ENCODE measurements at regions not wholly inside any gene's neighbourhood (a gene's known extent, or its start where the extent isn't known, plus 50 kb on each side); places are given as distances from the start of the nearest gene placed in this dataset.

DNA sequence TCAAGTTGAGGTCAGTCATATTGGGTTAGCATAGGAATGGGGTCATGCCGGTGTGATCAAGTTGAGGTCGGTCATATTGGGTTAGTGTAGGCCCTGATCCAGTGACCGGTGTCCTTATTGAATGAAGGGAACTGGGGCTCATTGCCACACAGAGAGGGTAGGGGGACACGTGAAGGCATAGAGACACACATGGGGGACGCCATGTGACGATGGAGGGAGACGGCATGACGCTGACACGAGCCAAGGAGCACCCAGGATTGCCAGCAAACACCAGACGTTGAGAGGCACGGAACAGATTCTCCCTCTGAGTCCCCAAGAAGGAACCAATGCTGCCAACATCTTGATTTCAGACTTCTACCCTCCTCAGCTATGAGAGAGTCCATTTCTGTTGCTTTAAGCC is 136.9 kb upstream of the ZBTB40 start:
- Histone ChIP-seq H3K27me3 (replicated peaks; ENCODE audit: control insufficient read depth, insufficient read depth, low read length) (peaks cover 63% of the 10 kb centered on the region), H3K4me3 (ENCODE audit: low read length) (no peak overlapping the region), H3K36me3 (ENCODE audit: control insufficient read depth, insufficient read depth, low read length, severe bottlenecking) (no peaks in the 10 kb centered on the region), H3K9ac (ENCODE audit: low read length) (no peak overlapping the region), H3K4me1 (ENCODE audit: control insufficient read depth, insufficient read depth, low read length) (no peaks in the 10 kb centered on the region), H3K9me3 (ENCODE audit: control insufficient read depth, low read length) (peaks cover 1% of the 10 kb centered on the region)
- DNase-seq (ENCODE audit: low read depth): no peak

DNA sequence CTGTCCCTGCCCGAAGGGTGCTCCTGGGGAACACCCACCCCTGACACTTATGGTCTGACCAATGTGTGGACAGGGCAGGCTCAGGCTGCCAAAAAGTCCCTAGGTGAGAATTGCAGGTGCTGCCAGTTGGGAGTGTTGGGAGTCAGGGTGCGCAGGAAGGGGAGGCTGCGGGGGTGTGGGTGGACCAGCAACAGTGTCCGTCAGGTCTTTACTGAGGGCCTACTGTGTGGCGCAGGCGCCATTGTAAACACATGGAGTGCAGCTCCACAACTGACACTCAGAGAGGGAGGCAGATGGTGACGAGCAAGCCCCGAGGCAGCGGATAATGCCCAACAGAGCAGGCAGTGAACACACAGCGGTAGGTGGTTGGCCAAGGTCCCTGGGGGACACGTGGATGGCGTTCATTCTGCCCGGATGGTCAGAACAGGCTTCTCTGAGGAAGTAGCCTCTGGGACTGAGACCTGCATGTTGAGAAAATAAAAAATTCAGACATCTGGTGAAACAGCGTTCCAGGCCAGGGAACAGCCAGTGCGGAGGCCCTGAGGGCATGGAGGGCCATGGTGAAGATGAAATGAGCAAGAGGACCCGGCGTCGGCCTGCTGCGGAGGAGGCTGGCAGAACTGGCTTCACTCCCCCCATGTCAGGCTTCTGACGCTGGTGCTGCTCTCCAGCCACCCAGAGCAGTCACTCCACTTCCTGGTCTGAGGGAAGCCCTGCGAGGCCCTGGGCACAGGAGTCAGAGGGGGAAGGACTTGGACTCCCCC is 136.2 kb upstream of the ZBTB40 start:
- Histone ChIP-seq H3K4me3 (ENCODE audit: low read length) (no peak overlapping the region), H3K9ac (ENCODE audit: low read length) (no peak overlapping the region), H3K4me1 (ENCODE audit: control insufficient read depth, insufficient read depth, low read length) (no peaks in the 10 kb centered on the region), H3K27me3 (replicated peaks; ENCODE audit: control insufficient read depth, insufficient read depth, low read length) (peaks cover 63% of the 10 kb centered on the region), H3K36me3 (ENCODE audit: control insufficient read depth, insufficient read depth, low read length, severe bottlenecking) (no peaks in the 10 kb centered on the region), H3K9me3 (ENCODE audit: control insufficient read depth, low read length) (no peaks in the 10 kb centered on the region)
- DNase-seq (ENCODE audit: low read depth): no peak

DNA sequence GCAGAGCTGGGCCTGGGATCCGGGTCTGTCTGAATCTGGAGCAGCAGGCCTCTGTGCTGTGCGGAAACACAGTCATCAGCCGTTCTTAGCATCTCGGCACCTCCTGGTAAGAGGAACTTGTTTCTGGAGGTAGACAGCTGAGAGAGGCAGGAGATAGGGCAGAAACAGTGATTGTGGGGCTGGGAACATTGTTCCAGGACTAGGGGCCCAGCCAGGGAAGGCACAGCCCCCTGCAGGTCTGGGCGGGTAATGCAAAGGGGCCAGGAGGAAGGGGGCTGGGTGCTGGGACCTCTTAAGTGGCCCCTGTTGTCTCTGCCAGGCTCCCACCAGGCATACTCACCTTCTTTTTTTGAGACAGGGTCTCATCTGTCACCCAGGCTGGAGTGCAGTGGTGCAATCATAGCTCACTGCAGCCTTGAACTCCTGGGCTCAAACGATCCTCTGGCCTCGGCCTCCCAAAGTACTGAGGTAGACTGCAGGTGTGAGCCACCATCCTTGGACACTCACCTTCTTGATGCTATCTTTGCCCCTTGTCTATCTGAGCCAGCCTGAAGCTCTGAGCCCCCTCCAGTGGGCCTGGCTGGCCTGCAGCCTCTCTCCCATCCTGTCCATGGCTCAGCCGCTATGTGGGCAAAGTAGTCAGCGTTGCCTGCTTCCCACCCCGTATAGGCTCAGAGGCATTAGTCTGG is 134.3 kb upstream of the ZBTB40 start:
- Histone ChIP-seq H3K4me1 (ENCODE audit: control insufficient read depth, insufficient read depth, low read length) (no peaks in the 10 kb centered on the region), H3K9me3 (ENCODE audit: control insufficient read depth, low read length) (peaks cover 9% of the 10 kb centered on the region), H3K9ac (ENCODE audit: low read length) (no peak overlapping the region), H3K4me3 (ENCODE audit: low read length) (no peak overlapping the region), H3K27me3 (replicated peaks; ENCODE audit: control insufficient read depth, insufficient read depth, low read length) (peaks cover 64% of the 10 kb centered on the region), H3K36me3 (ENCODE audit: control insufficient read depth, insufficient read depth, low read length, severe bottlenecking) (no peaks in the 10 kb centered on the region)
- DNase-seq (ENCODE audit: low read depth): no peak

DNA sequence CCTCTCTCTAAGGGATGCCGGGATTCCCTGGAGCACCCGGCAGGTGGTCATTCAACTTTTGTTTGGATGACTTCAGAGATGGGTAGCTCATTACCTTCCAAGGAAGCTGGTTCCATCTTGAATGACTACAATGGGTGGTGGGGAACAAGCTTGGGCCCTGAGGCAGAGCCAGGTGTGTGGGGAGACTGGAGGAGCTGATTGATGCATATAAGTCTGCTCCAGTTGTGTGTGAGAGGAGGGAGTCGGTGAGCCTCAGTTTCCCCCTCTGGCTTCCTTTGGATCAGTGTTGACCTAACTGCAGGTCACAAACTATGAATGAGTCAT is 133.8 kb upstream of the ZBTB40 start:
- H3K36me3 ChIP-seq (ENCODE audit: control insufficient read depth, insufficient read depth, low read length, severe bottlenecking): no peaks in the 10 kb centered on the region
- no peak for DNase-seq (ENCODE audit: low read depth)
- H3K4me1 ChIP-seq (ENCODE audit: control insufficient read depth, insufficient read depth, low read length): no peaks in the 10 kb centered on the region
- no peak overlapping the region for H3K4me3 ChIP-seq (ENCODE audit: low read length)
- peaks cover 59% of the 10 kb centered on the region for H3K27me3 ChIP-seq (replicated peaks; ENCODE audit: control insufficient read depth, insufficient read depth, low read length)
- no peak overlapping the region for H3K9ac ChIP-seq (ENCODE audit: low read length)
- H3K9me3 ChIP-seq (ENCODE audit: control insufficient read depth, low read length): peaks cover 9% of the 10 kb centered on the region

DNA sequence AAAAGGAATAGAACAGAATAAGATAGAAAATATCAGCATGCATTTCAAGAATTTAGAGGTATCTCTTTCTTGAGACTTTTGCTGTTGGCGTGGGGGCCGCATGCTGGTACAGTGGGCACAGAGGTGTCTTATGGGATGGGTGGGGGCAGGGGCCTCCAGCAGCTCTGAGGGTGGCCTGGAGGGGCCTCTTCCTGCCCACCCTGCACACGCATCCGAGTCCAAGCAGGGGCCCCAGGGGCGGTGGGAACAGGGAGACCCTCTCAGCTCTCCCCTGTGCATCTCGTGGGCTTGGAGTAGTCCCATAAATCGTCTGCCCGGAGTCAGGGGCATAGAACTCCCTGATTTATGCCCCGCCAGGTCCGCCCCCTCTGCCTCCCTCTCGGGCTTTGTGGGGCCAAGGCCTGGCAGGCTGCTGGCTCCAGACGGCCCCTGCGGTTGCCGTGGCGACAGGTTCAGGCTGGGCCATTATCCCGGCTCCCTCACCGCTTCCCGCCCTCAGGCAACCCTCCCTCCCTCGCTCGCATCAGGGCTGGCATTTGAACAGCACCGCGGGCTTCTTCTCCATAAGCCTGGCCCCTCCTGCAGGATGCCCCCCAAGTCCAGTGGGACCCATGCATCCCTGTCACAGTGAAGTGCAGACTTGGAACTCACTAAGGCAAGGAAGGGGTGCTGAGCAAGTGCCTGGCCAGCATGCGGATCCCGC is 133.2 kb upstream of the ZBTB40 start:
- H3K36me3 ChIP-seq (ENCODE audit: control insufficient read depth, insufficient read depth, low read length, severe bottlenecking): no peaks in the 10 kb centered on the region
- peaks cover 9% of the 10 kb centered on the region for H3K9me3 ChIP-seq (ENCODE audit: control insufficient read depth, low read length)
- no peak overlapping the region for H3K4me3 ChIP-seq (ENCODE audit: low read length)
- peaks cover 59% of the 10 kb centered on the region for H3K27me3 ChIP-seq (replicated peaks; ENCODE audit: control insufficient read depth, insufficient read depth, low read length)
- H3K4me1 ChIP-seq (ENCODE audit: control insufficient read depth, insufficient read depth, low read length): no peaks in the 10 kb centered on the region
- DNase-seq (ENCODE audit: low read depth): no peak
- no peak overlapping the region for H3K9ac ChIP-seq (ENCODE audit: low read length)

DNA sequence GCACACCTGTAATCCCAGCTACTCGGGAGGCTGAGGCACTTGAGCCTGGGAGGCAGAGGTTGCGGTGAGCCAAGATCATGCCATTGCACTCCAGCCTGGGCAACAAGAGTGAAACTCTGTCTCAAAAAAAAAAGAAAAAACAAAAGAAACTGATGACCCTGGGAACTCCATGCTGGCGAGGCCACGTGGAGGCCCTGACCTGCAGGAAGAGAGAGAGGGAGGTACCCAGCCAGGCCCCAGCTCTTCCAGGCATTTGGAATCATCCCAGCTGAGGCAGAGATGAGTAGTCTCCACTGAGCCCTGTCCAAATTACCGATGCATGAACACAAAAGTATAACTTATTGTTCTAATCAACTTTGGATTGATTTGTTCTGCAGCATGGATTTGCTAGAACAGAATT is 132.0 kb upstream of the ZBTB40 start:
- no peaks in the 10 kb centered on the region for H3K36me3 ChIP-seq (ENCODE audit: control insufficient read depth, insufficient read depth, low read length, severe bottlenecking)
- no peak for DNase-seq (ENCODE audit: low read depth)
- H3K4me3 ChIP-seq (ENCODE audit: low read length): no peak overlapping the region
- peaks cover 9% of the 10 kb centered on the region for H3K9me3 ChIP-seq (ENCODE audit: control insufficient read depth, low read length)
- H3K9ac ChIP-seq (ENCODE audit: low read length): no peak overlapping the region
- peaks cover 61% of the 10 kb centered on the region for H3K27me3 ChIP-seq (replicated peaks; ENCODE audit: control insufficient read depth, insufficient read depth, low read length)
- H3K4me1 ChIP-seq (ENCODE audit: control insufficient read depth, insufficient read depth, low read length): no peaks in the 10 kb centered on the region

DNA sequence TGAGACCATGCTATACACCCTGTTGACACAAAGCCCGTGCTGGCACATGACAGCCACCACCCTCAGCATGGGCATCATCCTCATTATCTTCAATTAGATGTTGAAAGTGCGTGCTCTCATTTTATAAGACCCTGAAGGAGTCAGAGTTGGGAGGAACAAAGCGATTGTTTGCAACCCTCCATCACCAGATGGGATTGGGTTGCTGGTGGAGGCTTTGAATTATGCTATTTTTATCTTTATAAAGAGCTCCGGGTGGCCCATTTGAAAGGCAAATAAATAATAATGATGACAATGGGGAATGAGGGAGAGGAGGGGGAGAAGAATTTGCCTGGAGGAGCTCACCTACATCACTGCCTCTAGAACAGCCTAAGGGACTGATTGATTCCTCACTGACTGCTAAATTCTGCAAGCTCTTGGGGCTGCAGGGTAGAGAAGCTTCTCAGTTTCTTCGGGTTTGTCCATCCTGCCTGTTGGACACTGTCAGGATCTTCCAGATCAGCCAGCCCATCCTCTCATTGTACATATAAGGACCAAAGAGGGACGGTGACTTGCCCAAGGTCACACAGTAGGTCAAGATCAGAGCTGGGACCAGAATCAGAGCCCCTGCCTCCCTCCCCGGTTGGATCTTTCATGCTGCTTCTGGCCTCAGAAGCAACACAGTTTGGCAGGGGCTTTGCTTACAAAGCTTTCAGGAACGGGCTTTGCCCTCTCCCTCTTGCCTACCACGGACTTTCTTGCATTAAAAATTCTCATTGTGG is 130.9 kb upstream of the ZBTB40 start:
- peaks cover 49% of the 10 kb centered on the region for H3K27me3 ChIP-seq (replicated peaks; ENCODE audit: control insufficient read depth, insufficient read depth, low read length)
- no peak overlapping the region for H3K9ac ChIP-seq (ENCODE audit: low read length)
- no peaks in the 10 kb centered on the region for H3K4me1 ChIP-seq (ENCODE audit: control insufficient read depth, insufficient read depth, low read length)
- H3K4me3 ChIP-seq (ENCODE audit: low read length): no peak overlapping the region
- DNase-seq (ENCODE audit: low read depth): no peak
- H3K36me3 ChIP-seq (ENCODE audit: control insufficient read depth, insufficient read depth, low read length, severe bottlenecking): no peaks in the 10 kb centered on the region
- H3K9me3 ChIP-seq (ENCODE audit: control insufficient read depth, low read length): peaks cover 9% of the 10 kb centered on the region

DNA sequence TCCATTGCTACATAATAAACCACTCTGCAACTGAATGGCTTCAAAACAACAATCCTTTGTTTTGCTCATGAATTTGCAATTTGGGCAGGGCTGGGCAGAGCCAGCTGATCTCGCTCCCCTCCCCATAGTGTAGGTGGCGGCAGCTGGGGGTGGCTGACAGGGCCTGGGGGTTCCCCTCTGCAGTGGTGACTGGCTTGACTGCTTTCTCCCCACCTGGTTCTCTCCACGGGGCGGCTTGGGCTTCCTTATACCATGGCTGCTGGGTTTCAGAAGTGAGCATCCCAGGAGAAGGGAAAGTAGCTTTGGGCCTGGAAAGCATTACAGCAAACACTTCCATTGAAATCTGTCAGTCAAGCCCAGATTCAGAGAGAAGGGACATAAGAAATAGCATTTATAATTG is 129.7 kb upstream of the ZBTB40 start:
- H3K9ac ChIP-seq (ENCODE audit: low read length): no peak overlapping the region
- H3K4me1 ChIP-seq (ENCODE audit: control insufficient read depth, insufficient read depth, low read length): no peaks in the 10 kb centered on the region
- no peaks in the 10 kb centered on the region for H3K36me3 ChIP-seq (ENCODE audit: control insufficient read depth, insufficient read depth, low read length, severe bottlenecking)
- DNase-seq (ENCODE audit: low read depth): no peak
- H3K9me3 ChIP-seq (ENCODE audit: control insufficient read depth, low read length): peaks cover 9% of the 10 kb centered on the region
- H3K27me3 ChIP-seq (replicated peaks; ENCODE audit: control insufficient read depth, insufficient read depth, low read length): peaks cover 46% of the 10 kb centered on the region
- no peak overlapping the region for H3K4me3 ChIP-seq (ENCODE audit: low read length)

DNA sequence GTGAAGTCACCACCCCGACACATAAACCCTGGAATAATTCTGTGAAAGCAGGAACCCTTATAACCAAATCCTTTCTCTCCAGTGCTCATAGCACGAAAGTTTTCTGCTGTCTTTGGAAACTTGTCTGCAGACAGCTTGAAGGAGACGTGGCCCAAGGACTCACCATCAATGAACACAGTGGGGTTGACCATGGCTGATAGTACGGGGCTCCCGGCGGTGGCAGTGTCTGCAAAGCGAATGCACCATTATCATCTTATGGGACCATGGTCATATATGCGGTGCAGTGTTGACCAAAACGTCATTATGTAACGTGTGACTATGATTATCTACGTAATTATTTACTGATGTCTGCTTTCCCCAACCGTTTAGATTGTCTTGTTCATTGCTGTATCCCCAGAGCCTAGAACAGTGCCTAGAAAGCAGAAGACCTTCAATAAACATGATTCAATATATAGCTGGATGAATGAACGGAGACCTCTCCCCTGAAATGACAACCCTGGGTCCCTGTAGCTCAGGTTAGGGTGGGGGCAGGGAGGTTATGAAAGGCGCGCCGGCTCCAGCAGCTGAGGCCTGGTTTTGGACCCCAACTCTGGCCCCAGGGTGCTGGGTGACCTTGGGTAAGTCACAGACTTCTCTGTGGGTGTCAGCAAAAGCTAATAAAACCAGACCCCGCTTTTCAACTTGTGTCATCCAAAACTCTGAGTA is 128.4 kb upstream of the ZBTB40 start:
- peaks cover 41% of the 10 kb centered on the region for H3K27me3 ChIP-seq (replicated peaks; ENCODE audit: control insufficient read depth, insufficient read depth, low read length)

DNA sequence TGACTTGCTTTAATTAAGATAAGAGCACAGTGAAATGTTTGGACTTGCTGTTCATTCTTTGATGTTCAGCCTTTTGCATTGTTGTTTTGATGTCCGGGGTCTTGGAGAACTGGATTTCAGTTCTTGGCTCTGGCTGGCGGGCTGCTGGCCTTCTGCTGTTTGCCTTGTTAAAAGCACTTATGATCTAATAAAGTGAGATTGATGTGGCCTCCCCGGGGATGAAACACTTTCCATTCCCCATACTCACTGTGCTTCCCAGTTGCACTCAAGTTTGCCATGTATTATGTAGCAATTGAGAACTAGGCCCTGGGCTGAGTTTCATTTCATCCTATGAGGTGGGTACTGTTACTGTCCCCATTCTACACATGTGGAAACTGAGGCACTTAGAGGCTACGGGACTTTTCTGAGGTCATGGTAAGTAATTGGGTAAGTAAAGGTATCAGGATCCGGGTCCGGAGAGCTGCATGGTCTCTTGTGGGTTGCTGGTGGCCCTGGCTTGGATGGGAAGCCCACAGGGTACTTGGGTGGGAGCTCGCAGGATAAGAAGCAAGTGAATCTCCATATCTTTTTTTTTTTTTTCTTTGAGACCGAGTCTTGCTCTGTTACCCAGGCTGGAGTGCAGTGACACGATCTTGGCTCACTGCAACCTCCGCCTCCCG is 127.7 kb upstream of the ZBTB40 start:
- no peaks in the 10 kb centered on the region for H3K4me1 ChIP-seq (ENCODE audit: control insufficient read depth, insufficient read depth, low read length)
- no peak overlapping the region for H3K4me3 ChIP-seq (ENCODE audit: low read length)
- peaks cover 39% of the 10 kb centered on the region for H3K27me3 ChIP-seq (replicated peaks; ENCODE audit: control insufficient read depth, insufficient read depth, low read length)
- no peak for DNase-seq (ENCODE audit: low read depth)
- H3K36me3 ChIP-seq (ENCODE audit: control insufficient read depth, insufficient read depth, low read length, severe bottlenecking): no peaks in the 10 kb centered on the region
- H3K9ac ChIP-seq (ENCODE audit: low read length): no peak overlapping the region
- H3K9me3 ChIP-seq (ENCODE audit: control insufficient read depth, low read length): peaks cover 9% of the 10 kb centered on the region

More for the DNA sequence above, 128.4 kb upstream of the ZBTB40 start:
- Histone ChIP-seq H3K9ac (ENCODE audit: low read length) (no peak overlapping the region), H3K4me3 (ENCODE audit: low read length) (no peak overlapping the region), H3K9me3 (ENCODE audit: control insufficient read depth, low read length) (peaks cover 9% of the 10 kb centered on the region), H3K36me3 (ENCODE audit: control insufficient read depth, insufficient read depth, low read length, severe bottlenecking) (no peaks in the 10 kb centered on the region), H3K4me1 (ENCODE audit: control insufficient read depth, insufficient read depth, low read length) (no peaks in the 10 kb centered on the region)
- DNase-seq (ENCODE audit: low read depth): no peak

Data from adipocyte (in vitro differentiated cells).